AG04450 (cell line): ENCODE measurements at regions not wholly inside any gene's neighbourhood (a gene's known extent, or its start where the extent isn't known, plus 50 kb on each side); places are given as distances from the start of the nearest gene placed in this dataset.

Experiments used
- CTCF ChIA-PET: fragments of 300-600, 350-600 bp; formaldehyde crosslinking; extraction: SDS; loops from one replicate; lab custom pipeline; 2022; ENCODE audit warnings: antibody characterized with exemption, inconsistent platforms; lab: Charles Lee
- POLR2A ChIA-PET: fragments of 350-600 bp; formaldehyde crosslinking; extraction: SDS; loops from one replicate; lab custom pipeline; 2021; ENCODE audit warnings: antibody characterized with exemption, inconsistent platforms; lab: Yijun Ruan, JAX
- DNase-seq: peaks from one replicate; pipeline ENCODE4 v3.0.0-alpha.2; 2011; ENCODE audit warnings: low read depth, low spot score
- H3K27ac ChIP-seq: one replicate; pipeline ENCODE4 v1.5.1; 2012; ENCODE audit warnings: low read depth, low read length, control low read depth
- H3K27me3 ChIP-seq: one replicate; pipeline ENCODE4 v1.6.0; 2012; ENCODE audit warnings: low read length; ENCODE audit not compliant: control insufficient read depth, insufficient read depth
- H3K4me3 ChIP-seq: 2 replicates; pipeline ENCODE4 v1.5.1; 2011; ENCODE audit warnings: mild to moderate bottlenecking, low read depth, low read length, control low read depth
- H3K9me3 ChIP-seq: 2 replicates; pipeline ENCODE4 v1.5.1; 2012; ENCODE audit warnings: low read length; ENCODE audit not compliant: control insufficient read depth, insufficient read depth
- CTCF ChIP-seq: IDR thresholded peaks from 2 replicates; pipeline ENCODE4 v1.5.1; 2011; ENCODE audit warnings: low read depth, low read length, control low read depth, inconsistent platforms

DNA sequence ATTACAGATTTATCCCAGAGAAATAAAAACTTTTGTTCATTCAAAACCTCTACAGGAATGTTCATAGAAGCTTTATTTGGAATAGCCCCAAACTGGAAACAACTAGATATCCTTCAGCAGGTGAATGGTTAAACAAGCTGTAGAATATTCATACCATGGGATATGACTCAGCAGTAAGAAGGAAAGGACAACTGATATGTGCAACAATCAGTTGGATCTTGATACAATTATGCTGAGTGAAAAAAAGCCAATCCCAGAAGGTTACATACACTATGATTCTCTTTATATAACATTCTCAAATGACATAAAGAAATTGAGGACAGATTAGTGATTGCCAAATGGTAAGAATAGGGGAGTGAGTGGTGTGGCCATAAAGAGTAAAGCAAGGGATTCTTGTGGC is 376.7 kb downstream of the S1PR1 start:
- POLR2A ChIA-PET, result no interaction called here
- no peaks in the 10 kb centered on the region for H3K27me3 ChIP-seq
- CTCF ChIA-PET, result no interaction called here
- H3K27ac ChIP-seq, result no peak overlapping the region
- H3K4me3 ChIP-seq, result no peak overlapping the region
- no peak for DNase-seq
- no peak for TF ChIP-seq CTCF
- H3K9me3 ChIP-seq, result no peaks in the 10 kb centered on the region

- no peaks in the 10 kb centered on the region for H3K9me3 ChIP-seq
- H3K27me3 ChIP-seq, result no peaks in the 10 kb centered on the region
- no peak overlapping the region for H3K27ac ChIP-seq
- ChIA-PET CTCF (no interaction called here), POLR2A (no interaction called here)
- DNase-seq, result no peak
- no peak for TF ChIP-seq CTCF
- no peak overlapping the region for H3K4me3 ChIP-seq
Measured at GRCh38 chr1:101618900-101619299, 377.8 kb downstream of the OLFM3 start.

DNA sequence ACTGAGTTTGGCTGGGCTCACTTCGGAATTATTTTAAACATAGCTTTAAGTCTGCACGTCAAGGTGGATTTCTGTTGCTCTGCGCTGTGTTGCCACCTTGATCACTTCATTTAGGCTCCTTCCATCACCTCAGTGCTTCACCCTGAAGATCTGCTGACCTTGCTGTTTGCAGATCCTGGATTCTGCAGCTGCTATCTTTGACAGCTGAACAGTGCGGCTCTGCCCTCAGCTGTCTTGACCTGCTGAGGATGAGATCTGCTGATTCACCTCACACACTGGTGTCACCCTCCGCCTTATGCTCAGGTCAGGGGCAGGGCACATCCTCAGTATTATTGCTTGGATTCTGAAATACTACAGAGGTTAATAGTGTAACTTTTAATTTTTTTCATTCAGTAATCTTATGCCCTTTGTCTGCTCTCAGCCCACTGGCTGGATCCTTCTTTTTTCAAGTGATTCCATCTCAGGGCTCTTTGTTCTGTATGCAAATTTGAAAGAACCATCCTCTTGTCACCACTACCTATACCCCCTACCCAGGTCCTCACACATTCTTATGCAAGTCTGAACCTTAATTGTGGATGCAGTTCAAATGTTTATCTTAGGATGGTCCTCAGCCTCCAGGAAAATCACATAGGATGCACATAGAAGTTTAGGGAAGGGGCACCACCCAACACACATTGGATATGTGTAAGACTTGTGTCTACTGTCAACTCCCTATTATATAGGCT is 364.0 kb downstream of the OLFM3 start:
- POLR2A ChIA-PET, result no interaction called here
- no peak for DNase-seq
- CTCF ChIA-PET, result no interaction called here

GRCh38 chr1:101645810-101646209 is 350.9 kb downstream of the OLFM3 start:
- DNase-seq, result no peak
- ChIA-PET CTCF (no interaction called here), POLR2A (no interaction called here)
- Histone ChIP-seq H3K9me3 (no peaks in the 10 kb centered on the region), H3K27ac (no peak overlapping the region), H3K4me3 (no peak overlapping the region), H3K27me3 (no peaks in the 10 kb centered on the region)
- TF ChIP-seq CTCF, result no peak

More for the DNA sequence above, 364.0 kb downstream of the OLFM3 start:
- H3K27ac ChIP-seq, result no peak overlapping the region
- no peak overlapping the region for H3K4me3 ChIP-seq
- H3K27me3 ChIP-seq, result no peaks in the 10 kb centered on the region
- TF ChIP-seq CTCF, result no peak
- no peaks in the 10 kb centered on the region for H3K9me3 ChIP-seq

GRCh38 chr1:101652484-101652883 is 344.2 kb downstream of the OLFM3 start:
- TF ChIP-seq CTCF, result no peak
- H3K4me3 ChIP-seq, result no peak overlapping the region
- DNase-seq, result no peak
- H3K27ac ChIP-seq, result no peak overlapping the region
- no peaks in the 10 kb centered on the region for H3K27me3 ChIP-seq
- CTCF ChIA-PET, result interaction anchor here (0.5 kb wide), 1 partner anchor 1852 kb away, joined by 3 read pairs; no protein-coding TSS in a partner anchor
- H3K9me3 ChIP-seq, result no peaks in the 10 kb centered on the region
- POLR2A ChIA-PET, result no interaction called here
